Skeletal muscle satellite cell (primary cell): ENCODE measurements at regions not wholly inside any gene's neighbourhood (a gene's known extent, or its start where the extent isn't known, plus 50 kb on each side); places are given as distances from the start of the nearest gene placed in this dataset.

Experiments used
- H3K27me3 ChIP-seq: 2 replicates; pipeline ENCODE4 v1.7.0; 2013; ENCODE audit warnings: low read length; ENCODE audit not compliant: control insufficient read depth, insufficient read depth
- H3K36me3 ChIP-seq: 2 replicates; pipeline ENCODE4 v1.7.0; 2013; ENCODE audit warnings: mild to moderate bottlenecking, control low read depth, low read length; ENCODE audit not compliant: insufficient read depth
- H3K4me1 ChIP-seq: 2 replicates; pipeline ENCODE4 v1.7.0; 2013; ENCODE audit warnings: low read length; ENCODE audit not compliant: control insufficient read depth, insufficient read depth
- H3K4me2 ChIP-seq: 2 replicates; pipeline ENCODE4 v1.7.0; 2013; ENCODE audit warnings: mild to moderate bottlenecking, low read length
- H3K4me3 ChIP-seq: 2 replicates; pipeline ENCODE4 v1.7.0; 2013; ENCODE audit warnings: low read length
- H3K9ac ChIP-seq: 2 replicates; pipeline ENCODE4 v1.7.0; 2013; ENCODE audit warnings: mild to moderate bottlenecking, low read depth, low read length, moderate library complexity
- H3K9me3 ChIP-seq: replicated peaks from 2 replicates; pipeline ENCODE4 v1.7.0; 2013; ENCODE audit warnings: mild to moderate bottlenecking, control low read depth, low read length

DNA sequence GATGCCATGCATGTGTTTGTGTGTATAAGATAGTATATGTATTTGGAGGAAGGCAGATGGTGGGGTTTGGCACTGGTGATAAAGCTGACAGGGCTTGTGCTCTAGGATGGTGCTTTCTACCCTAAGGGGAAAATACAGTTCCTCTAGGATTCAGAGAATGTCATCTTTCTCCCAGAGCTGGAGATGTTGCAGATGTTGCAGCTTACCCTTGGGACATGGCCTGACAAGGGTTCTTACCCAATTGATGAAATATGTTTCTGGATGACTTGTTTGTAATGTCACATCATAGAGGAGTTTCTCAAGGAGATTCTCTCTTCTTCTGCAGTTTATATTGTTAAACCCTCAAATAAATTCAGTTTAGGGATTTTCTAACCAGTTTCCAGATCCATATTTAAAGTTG, 52.5 kb upstream of the PITX2 start:
- Histone ChIP-seq H3K4me1 (peaks cover 13% of the 10 kb centered on the region), H3K36me3 (no peaks in the 10 kb centered on the region), H3K4me2 (no peak overlapping the region), H3K9me3 (no peaks in the 10 kb centered on the region), H3K4me3 (no peak overlapping the region), H3K9ac (no peak overlapping the region), H3K27me3 (no peaks in the 10 kb centered on the region)

- Histone ChIP-seq H3K9ac (no peak overlapping the region), H3K9me3 (no peaks in the 10 kb centered on the region), H3K27me3 (no peaks in the 10 kb centered on the region), H3K4me3 (no peak overlapping the region), H3K36me3 (no peaks in the 10 kb centered on the region), H3K4me1 (peaks cover 13% of the 10 kb centered on the region), H3K4me2 (no peak overlapping the region)
These were observed 53.4 kb upstream of the PITX2 start for GRCh38 chr4:110676241-110676640.

GRCh38 chr4:110678517-110679227, 55.8 kb upstream of the PITX2 start:
- Histone ChIP-seq H3K9me3 (no peaks in the 10 kb centered on the region), H3K4me1 (peaks cover 13% of the 10 kb centered on the region), H3K4me3 (no peak overlapping the region), H3K4me2 (no peak overlapping the region), H3K9ac (no peak overlapping the region), H3K36me3 (no peaks in the 10 kb centered on the region), H3K27me3 (no peaks in the 10 kb centered on the region)

- H3K4me2 ChIP-seq, result no peak overlapping the region
These were observed 57.4 kb upstream of the PITX2 start for GRCh38 chr4:110680265-110680664.

DNA sequence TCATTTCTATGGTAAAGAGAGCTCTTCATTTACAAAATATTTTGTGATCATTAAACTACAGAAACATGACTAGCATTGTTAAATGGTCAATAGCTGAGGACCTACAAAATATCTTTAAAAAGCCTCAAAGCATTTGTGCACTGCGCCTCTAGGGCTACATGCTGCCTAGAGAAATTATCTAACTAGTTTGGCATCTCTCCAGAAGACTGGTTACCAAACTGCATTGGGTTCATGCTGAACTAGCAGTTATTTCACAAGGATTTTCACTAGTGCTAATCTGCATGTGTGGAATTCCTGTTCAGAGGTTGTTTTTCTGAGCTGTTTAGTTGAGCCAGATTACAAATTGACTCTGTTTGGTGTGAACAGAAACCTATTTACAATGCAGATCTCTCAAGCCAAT, 58.5 kb upstream of the PITX2 start:
- Histone ChIP-seq H3K36me3 (no peaks in the 10 kb centered on the region), H3K27me3 (no peaks in the 10 kb centered on the region), H3K4me2 (no peak overlapping the region), H3K4me3 (no peak overlapping the region), H3K9ac (no peak overlapping the region), H3K4me1 (peaks cover 13% of the 10 kb centered on the region), H3K9me3 (no peaks in the 10 kb centered on the region)

More at GRCh38 chr4:110680265-110680664, 57.4 kb upstream of the PITX2 start:
- no peaks in the 10 kb centered on the region for H3K27me3 ChIP-seq
- peaks cover 13% of the 10 kb centered on the region for H3K4me1 ChIP-seq
- no peak overlapping the region for H3K4me3 ChIP-seq
- H3K9ac ChIP-seq, result no peak overlapping the region
- H3K36me3 ChIP-seq, result no peaks in the 10 kb centered on the region
- no peaks in the 10 kb centered on the region for H3K9me3 ChIP-seq

DNA sequence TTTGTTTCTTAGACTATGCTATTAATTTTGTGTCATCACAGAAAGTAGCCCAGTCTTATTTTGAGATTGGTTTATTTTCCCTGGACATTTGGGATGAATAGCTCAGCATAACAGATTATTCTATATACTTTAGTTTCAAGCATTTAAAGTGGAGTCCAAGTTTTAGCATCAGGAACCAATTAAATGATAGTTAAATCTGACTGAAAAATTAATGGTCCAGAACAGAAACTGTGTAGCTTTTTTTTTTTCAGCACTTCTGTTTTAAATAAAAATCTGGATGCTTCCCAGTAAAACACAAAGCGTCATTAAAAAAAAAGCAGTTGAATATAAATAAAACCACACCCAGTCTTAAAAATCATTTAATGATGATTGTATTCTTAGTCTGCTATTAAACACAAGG, 59.4 kb upstream of the PITX2 start:
- no peak overlapping the region for H3K9ac ChIP-seq
- no peak overlapping the region for H3K4me3 ChIP-seq
- H3K9me3 ChIP-seq, result no peaks in the 10 kb centered on the region
- H3K4me1 ChIP-seq, result peaks cover 13% of the 10 kb centered on the region
- H3K4me2 ChIP-seq, result no peak overlapping the region
- H3K27me3 ChIP-seq, result no peaks in the 10 kb centered on the region
- no peaks in the 10 kb centered on the region for H3K36me3 ChIP-seq

DNA sequence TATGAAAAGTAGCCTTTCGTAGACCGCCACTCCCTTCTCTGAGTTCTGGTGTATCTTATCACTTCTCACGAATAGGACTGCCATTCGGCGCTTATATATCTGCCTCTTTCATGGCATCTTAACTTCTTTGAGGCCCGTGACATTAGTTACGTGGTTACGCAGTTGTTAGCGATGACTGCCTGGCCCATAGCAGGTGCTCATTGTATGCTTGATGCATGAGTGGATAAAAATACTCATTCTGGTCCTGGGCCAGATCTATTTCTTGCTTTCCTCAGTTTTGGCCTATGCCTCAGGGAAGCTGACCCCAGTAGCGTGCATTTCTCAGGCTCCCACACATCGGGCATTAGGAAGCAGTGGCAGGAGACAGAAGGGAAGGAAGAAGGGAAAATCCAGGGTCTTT, 60.7 kb upstream of the PITX2 start:
- Histone ChIP-seq H3K9me3 (no peaks in the 10 kb centered on the region), H3K4me1 (peaks cover 11% of the 10 kb centered on the region), H3K4me2 (no peak overlapping the region)

DNA sequence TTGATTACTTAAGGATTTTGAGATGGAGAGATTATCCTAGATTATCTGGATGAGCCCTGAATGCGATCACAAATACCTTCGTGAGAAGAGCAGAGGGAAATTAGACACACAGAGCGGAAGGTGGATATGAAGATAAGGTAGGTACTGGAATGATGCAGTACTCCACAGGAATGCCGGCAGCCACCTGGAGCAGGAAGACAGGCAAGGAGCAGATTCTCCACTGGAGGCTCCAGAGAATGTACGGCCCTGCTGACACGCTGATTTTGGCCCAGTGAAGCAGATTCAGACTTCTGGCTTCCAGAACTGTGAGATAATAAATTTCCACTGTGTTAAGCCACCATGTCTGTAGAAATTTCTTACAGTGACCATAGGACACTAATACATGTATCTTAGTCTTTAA, 79.4 kb upstream of the PITX2 start:
- H3K4me1 ChIP-seq, result no peaks in the 10 kb centered on the region
- no peak overlapping the region for H3K9ac ChIP-seq

More for the DNA sequence above, 60.7 kb upstream of the PITX2 start:
- Histone ChIP-seq H3K36me3 (no peaks in the 10 kb centered on the region), H3K27me3 (no peaks in the 10 kb centered on the region), H3K4me3 (no peak overlapping the region), H3K9ac (no peak overlapping the region)

DNA sequence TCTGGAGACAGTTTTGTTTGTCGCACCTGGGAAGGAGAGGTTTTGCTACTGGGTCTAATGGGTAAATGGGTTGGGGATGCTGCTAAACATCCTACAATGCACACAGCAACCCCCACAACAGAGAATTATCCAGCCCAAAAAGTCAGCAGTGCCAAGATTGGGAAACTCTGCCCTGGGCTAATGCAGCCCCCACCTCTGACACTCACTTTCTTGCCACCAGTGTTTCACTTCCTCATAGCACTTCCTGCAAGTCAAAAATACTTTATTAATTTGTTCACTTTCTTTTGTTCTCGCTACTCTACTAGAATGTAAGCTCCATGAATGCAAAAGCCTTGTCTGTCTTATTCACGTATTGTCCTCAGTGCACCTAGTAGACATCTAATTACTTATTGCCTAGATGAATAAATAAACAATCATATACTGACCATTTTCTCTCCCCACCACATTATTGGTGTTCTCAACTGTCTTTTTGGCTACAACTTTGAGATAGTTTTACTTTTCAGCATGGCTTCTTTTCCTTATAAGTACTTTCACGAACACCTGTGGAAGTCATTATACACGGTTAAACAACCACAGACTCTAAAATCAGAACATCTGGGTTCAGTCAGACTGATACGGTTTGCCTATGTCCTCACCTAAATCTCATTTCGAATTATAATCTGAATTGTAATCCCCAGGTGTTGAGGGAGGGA, 82.0 kb upstream of the PITX2 start:
- no peaks in the 10 kb centered on the region for H3K9me3 ChIP-seq

More for the DNA sequence above, 79.4 kb upstream of the PITX2 start:
- H3K9me3 ChIP-seq, result no peaks in the 10 kb centered on the region
- H3K36me3 ChIP-seq, result no peaks in the 10 kb centered on the region
- no peak overlapping the region for H3K4me2 ChIP-seq
- H3K4me3 ChIP-seq, result no peak overlapping the region
- H3K27me3 ChIP-seq, result no peaks in the 10 kb centered on the region

GRCh38 chr4:110705440-110705782, 82.5 kb upstream of the PITX2 start:
- no peak overlapping the region for H3K9ac ChIP-seq
- no peaks in the 10 kb centered on the region for H3K27me3 ChIP-seq
- H3K36me3 ChIP-seq, result no peaks in the 10 kb centered on the region
- no peaks in the 10 kb centered on the region for H3K9me3 ChIP-seq
- no peak overlapping the region for H3K4me3 ChIP-seq
- no peak overlapping the region for H3K4me2 ChIP-seq
- H3K4me1 ChIP-seq, result no peaks in the 10 kb centered on the region

More for the DNA sequence above, 82.0 kb upstream of the PITX2 start:
- no peak overlapping the region for H3K9ac ChIP-seq
- H3K27me3 ChIP-seq, result no peaks in the 10 kb centered on the region
- no peak overlapping the region for H3K4me2 ChIP-seq
- H3K4me3 ChIP-seq, result no peak overlapping the region
- H3K4me1 ChIP-seq, result no peaks in the 10 kb centered on the region
- H3K36me3 ChIP-seq, result no peaks in the 10 kb centered on the region

GRCh38 chr4:110710070-110710469, 87.2 kb upstream of the PITX2 start:
- Histone ChIP-seq H3K9ac (no peak overlapping the region), H3K4me1 (no peaks in the 10 kb centered on the region), H3K9me3 (no peaks in the 10 kb centered on the region), H3K36me3 (no peaks in the 10 kb centered on the region), H3K4me2 (no peak overlapping the region), H3K4me3 (no peak overlapping the region), H3K27me3 (no peaks in the 10 kb centered on the region)

- H3K4me3 ChIP-seq, result no peak overlapping the region
- no peak overlapping the region for H3K4me2 ChIP-seq
- H3K9ac ChIP-seq, result no peak overlapping the region
- no peaks in the 10 kb centered on the region for H3K9me3 ChIP-seq
- no peaks in the 10 kb centered on the region for H3K27me3 ChIP-seq
- no peaks in the 10 kb centered on the region for H3K36me3 ChIP-seq
- no peaks in the 10 kb centered on the region for H3K4me1 ChIP-seq
These were observed 89.6 kb upstream of the PITX2 start for GRCh38 chr4:110712486-110712885.
